GM23338 (cell line): ENCODE measurements at regions not wholly inside any gene's neighbourhood (a gene's known extent, or its start where the extent isn't known, plus 50 kb on each side); places are given as distances from the start of the nearest gene placed in this dataset.

ENCODE experiments used
- CREB1 ChIP-seq: fragments of 250-450 bp; sonication (Bioruptor Pico); IDR thresholded peaks from 2 replicates; pipeline ENCODE4 v1.5.0; 2020; ENCODE audit warnings: low read depth, mild to moderate bottlenecking, moderate library complexity
- CTCF ChIP-seq, 2 experiments: fragments of 200-600 bp in 1 of 2; sonication (generic) in 1 of 2; conservative IDR thresholded peaks; 2 replicates each; pipeline versions ENCODE4 v1.5.1 to v1.6.1; 2016 to 2017; ENCODE audit warnings: antibody characterized with exemption in 2 of 2, low read depth in 2 of 2, mild to moderate bottlenecking in 2 of 2, moderate library complexity in 1 of 2
- EZH2 ChIP-seq: fragments of 200-600 bp; sonication (generic); IDR thresholded peaks from one replicate; pipeline ENCODE4 v1.8.0; 2017; ENCODE audit warnings: antibody characterized with exemption, mild to moderate bottlenecking, low read depth; ENCODE audit not compliant: unreplicated experiment
- EZH2phosphoT487 ChIP-seq: fragments of 200-600 bp; sonication (generic); IDR thresholded peaks from one replicate; pipeline ENCODE4 v1.8.1; 2018; ENCODE audit warnings: antibody characterized with exemption; ENCODE audit not compliant: unreplicated experiment
- NANOG ChIP-seq: IDR thresholded peaks from 2 replicates; pipeline ENCODE4 v1.6.1; 2016; ENCODE audit warnings: antibody characterized with exemption, borderline replicate concordance
- POLR2AphosphoS5 ChIP-seq: IDR thresholded peaks from 2 replicates; pipeline ENCODE4 v1.6.1; 2016; ENCODE audit warnings: antibody characterized with exemption, low read depth
- REST ChIP-seq: IDR thresholded peaks from one replicate; pipeline ENCODE4 v1.6.1; 2018; ENCODE audit warnings: antibody characterized with exemption; ENCODE audit not compliant: unreplicated experiment
- ZNF331 ChIP-seq: fragments of 250-450 bp; sonication (Bioruptor Pico); IDR thresholded peaks from 2 replicates; pipeline ENCODE4 v1.5.0; 2020; ENCODE audit warnings: low read depth, mild to moderate bottlenecking, moderate library complexity

DNA sequence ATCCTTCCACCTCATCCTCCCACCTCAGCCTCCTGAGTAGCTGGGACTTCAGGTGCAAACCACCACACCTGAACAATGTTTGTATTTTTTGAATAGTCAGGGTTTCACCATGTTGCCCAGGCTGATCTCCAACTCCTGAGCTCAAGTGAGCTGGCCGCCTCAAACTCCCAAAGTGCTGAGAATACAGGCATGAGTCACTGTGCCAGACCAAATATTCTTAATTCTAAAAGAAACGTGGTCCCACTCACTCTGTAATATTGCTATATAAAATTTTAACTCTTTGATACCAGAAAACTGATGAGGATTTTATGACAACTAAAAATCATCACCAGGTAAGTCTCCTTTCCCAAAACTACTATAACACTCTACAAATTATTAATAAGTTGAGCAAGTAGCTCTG lies 716.8 kb upstream of the GJE1 start:
- TF ChIP-seq EZH2phosphoT487: no peak
- no peak for TF ChIP-seq CTCF (conservative IDR thresholded peaks at IDR 0.05; ENCODE audit: low read depth in 2 of 2)
- no peak for TF ChIP-seq POLR2AphosphoS5
- TF ChIP-seq REST: no peak
- TF ChIP-seq CREB1 (CRISPR knock-in tag): no peak
- TF ChIP-seq EZH2: no peak
- no peak for TF ChIP-seq ZNF331 (CRISPR knock-in tag)
- TF ChIP-seq NANOG: no peak
